ENCODE measurements at regions not wholly inside any gene's neighbourhood (a gene's known extent, or its start where the extent isn't known, plus 50 kb on each side); places are given as distances from the start of the nearest gene placed in this dataset.

DNA sequence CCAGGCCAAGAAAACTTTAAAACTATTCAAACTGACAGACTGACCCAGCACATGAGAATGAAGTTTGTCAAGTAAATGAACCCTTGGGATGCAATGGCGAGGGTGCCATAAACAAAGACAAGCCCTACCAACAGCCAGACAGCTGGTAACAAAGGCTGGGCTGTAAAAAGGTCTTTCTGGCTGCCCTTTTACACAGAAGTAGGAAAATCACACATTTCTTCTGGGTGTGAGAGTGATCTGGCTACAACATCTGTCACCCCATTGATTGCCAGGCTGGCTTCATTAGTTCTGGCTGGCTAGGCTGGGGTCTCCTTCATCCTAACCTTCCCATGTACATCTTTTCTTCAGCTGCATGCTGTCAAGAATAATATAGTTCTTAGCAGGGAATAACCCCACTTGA, 83.6 kb upstream of the FOXD3 start:
- Histone ChIP-seq H3K36me3 (ENCODE audit: control insufficient read depth, insufficient read depth, low read length) (no peaks in the 10 kb centered on the region), H3K4me3 (replicated peaks; ENCODE audit: low read depth, low read length) (no peak overlapping the region), H3K27me3 (replicated peaks; ENCODE audit: control insufficient read depth, insufficient read depth, low read length) (no peaks in the 10 kb centered on the region)
- TF ChIP-seq, protein P1, sequence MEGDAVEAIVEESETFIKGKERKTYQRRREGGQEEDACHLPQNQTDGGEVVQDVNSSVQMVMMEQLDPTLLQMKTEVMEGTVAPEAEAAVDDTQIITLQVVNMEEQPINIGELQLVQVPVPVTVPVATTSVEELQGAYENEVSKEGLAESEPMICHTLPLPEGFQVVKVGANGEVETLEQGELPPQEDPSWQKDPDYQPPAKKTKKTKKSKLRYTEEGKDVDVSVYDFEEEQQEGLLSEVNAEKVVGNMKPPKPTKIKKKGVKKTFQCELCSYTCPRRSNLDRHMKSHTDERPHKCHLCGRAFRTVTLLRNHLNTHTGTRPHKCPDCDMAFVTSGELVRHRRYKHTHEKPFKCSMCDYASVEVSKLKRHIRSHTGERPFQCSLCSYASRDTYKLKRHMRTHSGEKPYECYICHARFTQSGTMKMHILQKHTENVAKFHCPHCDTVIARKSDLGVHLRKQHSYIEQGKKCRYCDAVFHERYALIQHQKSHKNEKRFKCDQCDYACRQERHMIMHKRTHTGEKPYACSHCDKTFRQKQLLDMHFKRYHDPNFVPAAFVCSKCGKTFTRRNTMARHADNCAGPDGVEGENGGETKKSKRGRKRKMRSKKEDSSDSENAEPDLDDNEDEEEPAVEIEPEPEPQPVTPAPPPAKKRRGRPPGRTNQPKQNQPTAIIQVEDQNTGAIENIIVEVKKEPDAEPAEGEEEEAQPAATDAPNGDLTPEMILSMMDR (IDR thresholded peaks at IDR 0.05; ENCODE audit: insufficient read depth, low read length, poor library complexity, severe bottlenecking): no peak
- no peak for DNase-seq (ENCODE audit: extremely low read depth, insufficient read length)

GRCh38 chr1:63245186-63245585, 77.2 kb upstream of the FOXD3 start:
- Histone ChIP-seq H3K36me3 (ENCODE audit: control insufficient read depth, insufficient read depth, low read length) (no peaks in the 10 kb centered on the region), H3K4me3 (replicated peaks; ENCODE audit: low read depth, low read length) (no peak overlapping the region), H3K27me3 (replicated peaks; ENCODE audit: control insufficient read depth, insufficient read depth, low read length) (no peaks in the 10 kb centered on the region)
- TF ChIP-seq, protein P1 (IDR thresholded peaks at IDR 0.05; ENCODE audit: insufficient read depth, low read length, poor library complexity, severe bottlenecking): no peak
- no peak for DNase-seq (ENCODE audit: extremely low read depth, insufficient read length)

DNA sequence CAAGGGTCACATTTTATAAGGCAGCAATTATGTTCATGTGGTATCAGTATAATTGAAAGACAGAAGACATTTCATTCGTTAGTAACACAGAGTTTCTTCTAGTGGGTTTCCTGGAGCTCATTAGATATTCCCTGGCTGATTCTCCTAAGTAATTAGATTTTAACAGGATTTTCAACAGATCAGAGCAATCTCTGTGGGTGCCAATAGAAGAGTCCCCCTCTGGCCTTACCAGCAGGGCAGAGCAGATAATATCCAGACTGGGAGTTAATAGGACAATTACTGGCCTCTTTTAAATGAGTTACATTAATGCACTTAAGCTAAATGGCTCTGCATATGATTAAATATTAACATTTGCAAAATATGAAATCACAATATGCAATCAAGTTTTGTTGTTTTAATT, 74.2 kb upstream of the FOXD3 start:
- Histone ChIP-seq H3K27me3 (replicated peaks; ENCODE audit: control insufficient read depth, insufficient read depth, low read length) (no peaks in the 10 kb centered on the region), H3K36me3 (ENCODE audit: control insufficient read depth, insufficient read depth, low read length) (no peaks in the 10 kb centered on the region), H3K4me3 (replicated peaks; ENCODE audit: low read depth, low read length) (no peak overlapping the region)
- TF ChIP-seq, protein P1 (IDR thresholded peaks at IDR 0.05; ENCODE audit: insufficient read depth, low read length, poor library complexity, severe bottlenecking): no peak
- DNase-seq (ENCODE audit: extremely low read depth, insufficient read length): no peak

- no peak for DNase-seq (ENCODE audit: extremely low read depth, insufficient read length)
- TF ChIP-seq, protein P1 (IDR thresholded peaks at IDR 0.05; ENCODE audit: insufficient read depth, low read length, poor library complexity, severe bottlenecking): no peak
Observed at GRCh38 chr1:63255153-63255552, 67.2 kb upstream of the FOXD3 start.

DNA sequence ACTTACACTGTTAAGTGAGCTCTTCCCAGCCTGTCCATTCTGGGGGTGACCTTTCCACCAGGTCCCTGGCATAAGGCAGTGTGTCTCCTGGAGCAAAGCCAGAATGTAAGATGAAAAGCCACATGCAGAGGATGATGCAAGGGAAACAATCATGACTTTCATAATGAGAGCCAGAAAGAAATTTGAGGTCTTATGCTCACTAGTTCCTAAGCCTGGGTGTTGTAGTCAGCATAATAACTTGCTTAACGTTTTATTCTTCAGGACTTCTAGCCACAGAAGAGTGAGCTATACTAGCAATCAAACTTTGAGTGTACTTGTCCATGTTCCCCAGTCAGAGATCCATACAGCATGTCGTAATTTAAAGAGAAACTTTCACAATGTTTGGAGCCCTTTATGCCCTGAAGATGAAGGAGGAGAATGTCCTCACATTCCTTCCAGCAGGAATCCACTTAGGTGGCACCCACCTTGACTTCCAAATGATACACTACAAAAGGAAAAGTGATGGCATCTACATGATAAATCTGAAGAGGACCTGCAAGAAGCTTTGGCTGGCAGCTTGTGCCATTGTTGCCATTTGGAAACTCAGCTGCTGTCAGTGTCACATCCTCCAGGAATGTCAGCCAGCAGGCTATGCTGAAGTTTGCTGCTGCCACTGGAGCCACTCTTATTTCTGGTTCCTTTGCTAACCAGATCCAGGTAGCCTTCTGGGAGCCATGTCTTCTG, 60.5 kb upstream of the FOXD3 start:
- no peaks in the 10 kb centered on the region for H3K36me3 ChIP-seq (ENCODE audit: control insufficient read depth, insufficient read depth, low read length)
- H3K4me3 ChIP-seq (replicated peaks; ENCODE audit: low read depth, low read length): no peak overlapping the region
- no peaks in the 10 kb centered on the region for H3K27me3 ChIP-seq (replicated peaks; ENCODE audit: control insufficient read depth, insufficient read depth, low read length)
- TF ChIP-seq, protein P1 (IDR thresholded peaks at IDR 0.05; ENCODE audit: insufficient read depth, low read length, poor library complexity, severe bottlenecking): no peak
- no peak for DNase-seq (ENCODE audit: extremely low read depth, insufficient read length)

More at GRCh38 chr1:63255153-63255552, 67.2 kb upstream of the FOXD3 start:
- H3K36me3 ChIP-seq (ENCODE audit: control insufficient read depth, insufficient read depth, low read length): no peaks in the 10 kb centered on the region
- no peaks in the 10 kb centered on the region for H3K27me3 ChIP-seq (replicated peaks; ENCODE audit: control insufficient read depth, insufficient read depth, low read length)
- no peak overlapping the region for H3K4me3 ChIP-seq (replicated peaks; ENCODE audit: low read depth, low read length)

- no peak for DNase-seq (ENCODE audit: extremely low read depth, insufficient read length)
- TF ChIP-seq, protein P1 (IDR thresholded peaks at IDR 0.05; ENCODE audit: insufficient read depth, low read length, poor library complexity, severe bottlenecking): no peak
- Histone ChIP-seq H3K4me3 (replicated peaks; ENCODE audit: low read depth, low read length) (no peak overlapping the region), H3K27me3 (replicated peaks; ENCODE audit: control insufficient read depth, insufficient read depth, low read length) (no peaks in the 10 kb centered on the region), H3K36me3 (ENCODE audit: control insufficient read depth, insufficient read depth, low read length) (no peaks in the 10 kb centered on the region)
Observed at GRCh38 chr1:63262459-63262770, 60.0 kb upstream of the FOXD3 start.

Data from GM06990 (cell line).